Sigmoid colon (tissue), 6 donors: ENCODE measurements at regions not wholly inside any gene's neighbourhood (a gene's known extent, or its start where the extent isn't known, plus 50 kb on each side); places are given as distances from the start of the nearest gene placed in this dataset.

Experiments
- DNase-seq: peaks from one replicate; pipeline ENCODE4 v3.0.0-alpha.2; 2019
- H3K27ac ChIP-seq, 4 donors: fragments of 200-600 bp; sonication (generic); one replicate each; pipeline ENCODE4 v1.5.1; 2016 to 2019; ENCODE audit warnings: mild to moderate bottlenecking in 1 of 4
- H3K27me3 ChIP-seq, 3 donors: fragments of 200-600 bp; sonication (generic); one replicate each; pipeline ENCODE4 v1.5.1; 2019; ENCODE audit warnings: mild to moderate bottlenecking in 1 of 3
- H3K36me3 ChIP-seq, 4 donors: fragments of 200-600 bp; sonication (generic); one replicate each; pipeline ENCODE4 v1.5.1; 2016 to 2019
- H3K4me1 ChIP-seq, 4 donors: fragments of 200-600 bp; sonication (generic); one replicate each; pipeline ENCODE4 v1.5.1; 2017 to 2019
- H3K4me3 ChIP-seq, 4 donors: fragments of 200-600 bp; sonication (generic); one replicate each; pipeline ENCODE4 v1.5.1; 2017 to 2019; ENCODE audit warnings: mild to moderate bottlenecking in 2 of 4, moderate library complexity in 1 of 4
- H3K9me3 ChIP-seq, 4 donors: fragments of 200-600 bp in 3 of 4; sonication (generic) in 3 of 4; one replicate each; pipeline versions ENCODE4 v1.5.1 to v1.6.1; 2013 to 2019
- CTCF ChIP-seq, 4 experiments: fragments of 450-650 bp in 3 of 4; fragments of 200-600 bp in 1 of 4; IDR thresholded peaks; one replicate each; pipeline ENCODE4 v1.5.1; 2016 to 2019; ENCODE audit warnings: antibody characterized with exemption in 4 of 4, mild to moderate bottlenecking in 3 of 4, moderate library complexity in 2 of 4
- EP300 ChIP-seq, 4 donors: sonication (generic); formaldehyde crosslinking; IDR thresholded peaks; one replicate each; pipeline ENCODE4 v1.6.1; 2017; ENCODE audit warnings: antibody characterized with exemption in 4 of 4
- POLR2A ChIP-seq, 2 donors: fragments of 450-650 bp; IDR thresholded peaks; one replicate each; pipeline ENCODE4 v1.6.1; 2016; ENCODE audit warnings: antibody characterized with exemption in 2 of 2, mild to moderate bottlenecking in 2 of 2, moderate library complexity in 2 of 2
- POLR2AphosphoS5 ChIP-seq, 4 donors: sonication (generic); formaldehyde crosslinking; IDR thresholded peaks; one replicate each; pipeline ENCODE4 v1.6.1; 2017; ENCODE audit warnings: antibody characterized with exemption in 4 of 4
- WGBS, 2 donors: extraction: QIAGEN DNeasy Blood & Tissue Kit; methylation state at CpG; one replicate each; pipeline ENCODE4 v1.1.7; 2013; 5-methylcytosine and 5-hydroxymethylcytosine counted together
- intact Hi-C: fragments of 100-400 bp; cut with DNase I; formaldehyde crosslinking; loops from one replicate; pipeline ENCODE4 v1.15.1; 2023
- donor health status: healthy with polysubstance abuse.
- donor health status: healthy.

GRCh38 chr21:36608041-36608896 lies 90.6 kb upstream of the SIM2 start:
- no peaks in the 10 kb centered on the region for H3K4me1 ChIP-seq
- no peaks in the 10 kb centered on the region for H3K9me3 ChIP-seq
- no peak for TF ChIP-seq EP300 (IDR thresholded peaks at IDR 0.05)
- TF ChIP-seq POLR2AphosphoS5 (IDR thresholded peaks at IDR 0.05): no peak
- TF ChIP-seq POLR2A (IDR thresholded peaks at IDR 0.05): no peak
- TF ChIP-seq CTCF (IDR thresholded peaks at IDR 0.05): no peak
- no peak for DNase-seq
- intact Hi-C loops: no loop called here
- H3K27ac ChIP-seq: no peak overlapping the region
- H3K4me3 ChIP-seq: no peak overlapping the region
- WGBS, 2 donors: 71 to 86% methylated on average over 8 of the region's 8 CpGs
- no peaks in the 10 kb centered on the region for H3K36me3 ChIP-seq
- peaks cover 0 to 17% (median 0%) of the 10 kb centered on the region in 3 donors for H3K27me3 ChIP-seq

DNA sequence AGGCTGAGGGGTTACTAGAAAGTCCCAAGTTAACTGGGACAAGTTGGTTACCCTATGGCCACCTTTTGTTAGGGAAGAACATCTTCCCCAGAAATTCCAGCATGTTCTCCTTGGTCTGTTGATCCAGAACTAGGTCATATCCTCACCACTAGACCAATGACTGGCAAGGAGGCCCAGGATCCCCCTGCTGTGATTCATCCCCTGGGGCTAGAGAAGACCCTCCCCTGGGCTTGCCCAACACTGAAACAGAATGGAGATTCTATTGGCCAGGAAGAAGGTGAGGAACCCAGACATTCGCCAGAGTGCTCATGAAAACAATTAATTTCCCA lies 90.1 kb upstream of the SIM2 start:
- Histone ChIP-seq H3K27ac (no peak overlapping the region), H3K4me1 (no peaks in the 10 kb centered on the region), H3K4me3 (no peak overlapping the region), H3K27me3 (peaks cover 0 to 17% (median 0%) of the 10 kb centered on the region in 3 donors), H3K9me3 (no peaks in the 10 kb centered on the region), H3K36me3 (no peaks in the 10 kb centered on the region)
- no peak for DNase-seq
- no peak for TF ChIP-seq POLR2AphosphoS5 (IDR thresholded peaks at IDR 0.05)
- TF ChIP-seq CTCF (IDR thresholded peaks at IDR 0.05): no peak
- no peak for TF ChIP-seq EP300 (IDR thresholded peaks at IDR 0.05)
- no peak for TF ChIP-seq POLR2A (IDR thresholded peaks at IDR 0.05)
- intact Hi-C loops: no loop called here
- 89 to 94% methylated on average over 1 of the region's 1 CpG for WGBS, 2 donors

DNA sequence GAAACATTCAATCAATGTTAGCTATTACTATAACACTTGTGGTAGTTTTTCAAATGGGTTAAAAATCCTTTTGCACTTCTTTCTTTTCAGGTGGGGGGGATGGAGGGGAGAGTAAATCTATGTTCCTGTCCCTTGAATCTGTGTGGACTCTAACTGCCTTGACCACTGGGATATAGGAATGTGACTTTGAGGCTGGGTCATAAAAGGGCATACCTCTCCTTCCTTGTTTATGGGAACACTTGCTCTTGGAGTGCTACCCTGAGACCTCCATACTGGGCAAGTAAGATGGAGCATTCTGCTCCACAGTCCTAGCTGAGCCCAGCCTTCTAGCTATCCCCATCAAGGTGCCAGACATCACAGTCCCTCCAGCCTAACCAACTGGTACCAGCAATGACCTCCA lies 89.3 kb upstream of the SIM2 start:
- H3K27ac ChIP-seq: no peak overlapping the region
- intact Hi-C loops: no loop called here
- H3K9me3 ChIP-seq: peaks cover 0 to 3% (median 0%) of the 10 kb centered on the region in 4 donors
- DNase-seq: no peak
- H3K36me3 ChIP-seq: no peaks in the 10 kb centered on the region
- TF ChIP-seq EP300 (IDR thresholded peaks at IDR 0.05) (no peak), POLR2A (IDR thresholded peaks at IDR 0.05) (no peak), POLR2AphosphoS5 (IDR thresholded peaks at IDR 0.05) (no peak), CTCF (IDR thresholded peaks at IDR 0.05) (no peak)
- H3K4me1 ChIP-seq: no peaks in the 10 kb centered on the region
- peaks cover 0 to 17% (median 0%) of the 10 kb centered on the region in 3 donors for H3K27me3 ChIP-seq
- no peak overlapping the region for H3K4me3 ChIP-seq

DNA sequence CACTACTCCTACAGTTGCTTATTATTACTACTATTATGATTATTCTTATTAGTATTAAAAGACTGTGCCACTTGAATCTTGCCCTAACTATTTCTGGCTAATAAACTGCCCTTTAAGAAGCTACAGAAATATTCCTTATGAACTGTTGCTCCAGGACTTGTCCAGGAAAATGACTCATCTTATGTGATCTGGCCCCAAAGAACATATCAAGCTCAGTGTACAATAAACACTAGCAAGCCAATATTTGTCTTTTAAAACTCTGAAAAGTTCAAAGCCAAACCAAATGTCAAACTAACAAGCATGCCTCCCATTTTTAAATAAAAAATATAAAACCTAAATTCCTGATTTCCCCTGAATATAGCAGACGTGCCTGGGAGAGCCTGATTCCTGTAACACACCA lies 88.7 kb upstream of the SIM2 start:
- intact Hi-C loops: no loop called here
- Histone ChIP-seq H3K27me3 (peaks cover 0 to 13% (median 0%) of the 10 kb centered on the region in 3 donors), H3K4me3 (no peak overlapping the region), H3K36me3 (no peaks in the 10 kb centered on the region), H3K4me1 (no peaks in the 10 kb centered on the region), H3K9me3 (peaks cover 0 to 3% (median 0%) of the 10 kb centered on the region in 4 donors), H3K27ac (no peak overlapping the region)
- TF ChIP-seq POLR2A (IDR thresholded peaks at IDR 0.05) (no peak), POLR2AphosphoS5 (IDR thresholded peaks at IDR 0.05) (no peak), EP300 (IDR thresholded peaks at IDR 0.05) (no peak), CTCF (IDR thresholded peaks at IDR 0.05) (no peak)
- WGBS, 2 donors: 65 to 70% methylated on average over 1 of the region's 1 CpG
- no peak for DNase-seq
